DOHH2 (cell line): ENCODE measurements at regions not wholly inside any gene's neighbourhood (a gene's known extent, or its start where the extent isn't known, plus 50 kb on each side); places are given as distances from the start of the nearest gene placed in this dataset.

Source experiments
- CTCF ChIP-seq: fragments of 200-600 bp; sonication (generic); IDR thresholded peaks from one replicate; pipeline ENCODE4 v1.5.1; 2014; ENCODE audit warnings: antibody characterized with exemption, mild to moderate bottlenecking, low read depth, low read length; ENCODE audit not compliant: poor library complexity, severe bottlenecking
- EZH2phosphoT487 ChIP-seq: fragments of 200-600 bp; sonication (generic); IDR thresholded peaks from 2 replicates; pipeline ENCODE4 v1.6.1; 2017; ENCODE audit warnings: borderline replicate concordance, mild to moderate bottlenecking, antibody characterized with exemption, low read length, moderate library complexity, mixed read lengths

GRCh38 chr2:175475130-175475529, 293.6 kb upstream of the ATP5MC3 start:
- TF ChIP-seq CTCF: no peak
- TF ChIP-seq EZH2phosphoT487: no peak
